Gastrocnemius medialis (tissue), 4 donors: ENCODE measurements at regions not wholly inside any gene's neighbourhood (a gene's known extent, or its start where the extent isn't known, plus 50 kb on each side); places are given as distances from the start of the nearest gene placed in this dataset.

Source experiments
- CTCF ChIP-seq, 5 experiments: fragments of 450-650 bp in 3 of 5; fragments of 200-600 bp in 2 of 5; sonication (generic) in 2 of 5; IDR thresholded peaks in 4 of 5; conservative IDR thresholded peaks in 1 of 5; 1 replicate in 4 of 5; 2 replicates in 1 of 5; pipeline ENCODE4 v1.5.1; 2016 to 2019; ENCODE audit warnings: antibody characterized with exemption in 5 of 5, mild to moderate bottlenecking in 3 of 5, moderate library complexity in 3 of 5
- POLR2A ChIP-seq, 2 donors: fragments of 450-650 bp; IDR thresholded peaks; one replicate each; pipeline ENCODE4 v1.6.1; 2017; ENCODE audit warnings: antibody characterized with exemption in 2 of 2, mild to moderate bottlenecking in 2 of 2, moderate library complexity in 2 of 2

GRCh38 chr6:167648501-167649278 is 178.0 kb upstream of the AFDN start:
- no peak for TF ChIP-seq CTCF (IDR thresholded peaks at IDR 0.05 in 4 of 5, conservative IDR thresholded peaks at IDR 0.05 in 1 of 5)
- no peak for TF ChIP-seq POLR2A (IDR thresholded peaks at IDR 0.05)
